Spleen (tissue), 3 donors: ENCODE measurements at regions not wholly inside any gene's neighbourhood (a gene's known extent, or its start where the extent isn't known, plus 50 kb on each side); places are given as distances from the start of the nearest gene placed in this dataset.

Source experiments
- POLR2A ChIP-seq, 3 donors: fragments of 450-650 bp; IDR thresholded peaks; one replicate each; pipeline ENCODE4 v1.5.1; 2017; ENCODE audit warnings: antibody characterized with exemption in 3 of 3, mild to moderate bottlenecking in 1 of 3
- POLR2AphosphoS5 ChIP-seq, 3 donors: sonication (generic); formaldehyde crosslinking; IDR thresholded peaks; one replicate each; pipeline ENCODE4 v1.5.1; 2017; ENCODE audit warnings: antibody characterized with exemption in 3 of 3

- TF ChIP-seq POLR2AphosphoS5 (IDR thresholded peaks at IDR 0.05): no peak
- no peak for TF ChIP-seq POLR2A (IDR thresholded peaks at IDR 0.05)
Measured at GRCh38 chr3:22952860-22953259, 250.3 kb upstream of the UBE2E2 start.
